ENCODE measurements at regions not wholly inside any gene's neighbourhood (a gene's known extent, or its start where the extent isn't known, plus 50 kb on each side); places are given as distances from the start of the nearest gene placed in this dataset.

DNA sequence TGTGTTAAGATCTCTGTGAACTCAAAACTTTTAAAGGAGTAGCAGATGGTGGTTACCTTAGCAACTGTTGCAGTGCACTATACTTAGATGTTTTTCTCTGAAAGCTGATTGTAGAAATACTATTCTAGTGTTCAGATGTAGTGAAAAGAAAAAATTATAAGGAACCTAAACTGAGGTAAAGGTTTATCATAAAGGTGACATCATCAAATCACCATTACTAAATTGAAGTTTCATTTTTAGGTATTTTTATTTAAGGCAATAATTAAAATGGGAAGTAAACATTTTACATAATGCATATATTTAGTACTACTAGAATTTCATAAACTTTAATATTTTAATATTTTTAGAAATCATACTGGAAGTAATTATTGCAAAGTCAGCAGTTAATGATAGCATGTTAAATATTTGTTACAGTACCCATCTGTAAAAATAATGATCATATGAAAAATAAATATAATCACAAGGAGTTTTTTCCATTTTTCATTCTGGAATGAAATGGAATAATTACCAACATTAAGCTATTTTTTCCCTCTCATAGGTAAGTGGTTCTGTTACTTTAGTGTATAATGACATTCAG lies 141.1 kb upstream of the NAV3 start:
- no peak for TF ChIP-seq CTCF (conservative IDR thresholded peaks at IDR 0.05)
- no peak for DNase-seq
- H3K4me3 Mint-ChIP-seq = no peak overlapping the region

DNA sequence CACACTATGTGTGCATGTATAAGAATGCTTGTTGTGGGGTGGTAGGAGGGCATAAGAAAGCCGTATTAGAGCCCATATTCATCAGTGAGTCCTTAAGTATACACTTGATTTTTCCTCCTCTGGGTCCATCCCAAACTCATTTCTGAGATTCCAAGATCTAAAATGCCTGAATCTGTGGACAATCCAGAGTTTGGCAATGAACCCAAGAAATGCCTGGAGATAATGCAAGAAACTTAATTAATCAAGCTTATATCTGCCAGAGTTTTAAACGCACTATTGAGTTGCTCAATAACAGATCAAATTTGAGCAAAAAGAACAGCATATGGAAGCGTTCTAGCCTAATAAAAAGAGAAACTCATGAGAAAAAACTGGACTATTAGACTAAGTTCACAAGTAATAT lies 143.4 kb upstream of the NAV3 start:
- H3K36me3 Mint-ChIP-seq (ENCODE audit: low read depth) = no peaks in the 10 kb centered on the region
- H3K9ac ChIP-seq (ENCODE audit: extremely low read depth, low read length, poor library complexity, severe bottlenecking) = no peak overlapping the region
- no peaks in the 10 kb centered on the region for H3K36me3 ChIP-seq (ENCODE audit: control insufficient read depth, insufficient read depth, low read length)
- H3K4me1 Mint-ChIP-seq = no peaks in the 10 kb centered on the region
- no peak overlapping the region for H3K27ac Mint-ChIP-seq
- H3K4me1 ChIP-seq (ENCODE audit: control insufficient read depth, insufficient read depth, low read length) = no peaks in the 10 kb centered on the region
- H3K4me3 Mint-ChIP-seq = no peak overlapping the region
- 87 to 94% methylated on average over 2 to 3 of the region's 3 CpGs for WGBS, 2 experiments (ENCODE audit: insufficient coverage in 1 of 2, insufficient read length in 1 of 2)
- H3K27ac ChIP-seq (ENCODE audit: low read depth, low read length) = no peak overlapping the region
- H3K9me3 ChIP-seq (ENCODE audit: control insufficient read depth, low read length) = no peaks in the 10 kb centered on the region
- H3K9me3 Mint-ChIP-seq = no peaks in the 10 kb centered on the region
- no peak for DNase-seq
- H3K27me3 Mint-ChIP-seq (ENCODE audit: insufficient read depth) = no peaks in the 10 kb centered on the region
- H3K4me3 ChIP-seq (ENCODE audit: low read length) = no peak overlapping the region
- no peak for TF ChIP-seq CTCF (conservative IDR thresholded peaks at IDR 0.05)
- H3K27me3 ChIP-seq (ENCODE audit: control insufficient read depth, insufficient read depth, low read length, poor library complexity, severe bottlenecking) = no peaks in the 10 kb centered on the region

More for the DNA sequence above, 141.1 kb upstream of the NAV3 start:
- Histone ChIP-seq H3K4me3 (ENCODE audit: low read length) (no peak overlapping the region), H3K27me3 (ENCODE audit: control insufficient read depth, insufficient read depth, low read length, poor library complexity, severe bottlenecking) (no peaks in the 10 kb centered on the region), H3K27ac (ENCODE audit: low read depth, low read length) (no peak overlapping the region), H3K36me3 (ENCODE audit: control insufficient read depth, insufficient read depth, low read length) (no peaks in the 10 kb centered on the region), H3K9ac (ENCODE audit: extremely low read depth, low read length, poor library complexity, severe bottlenecking) (no peak overlapping the region), H3K4me1 (ENCODE audit: control insufficient read depth, insufficient read depth, low read length) (no peaks in the 10 kb centered on the region), H3K9me3 (ENCODE audit: control insufficient read depth, low read length) (no peaks in the 10 kb centered on the region)
- Mint-ChIP-seq H3K4me1 (no peaks in the 10 kb centered on the region), H3K9me3 (no peaks in the 10 kb centered on the region), H3K27ac (no peak overlapping the region), H3K27me3 (ENCODE audit: insufficient read depth) (no peaks in the 10 kb centered on the region), H3K36me3 (ENCODE audit: low read depth) (no peaks in the 10 kb centered on the region)

GRCh38 chr12:77686760-77687159 lies 143.9 kb upstream of the NAV3 start:
- H3K4me3 Mint-ChIP-seq = no peak overlapping the region
- H3K27me3 Mint-ChIP-seq (ENCODE audit: insufficient read depth) = no peaks in the 10 kb centered on the region
- DNase-seq = no peak
- TF ChIP-seq CTCF (conservative IDR thresholded peaks at IDR 0.05) = peak; percentile 49
- no peaks in the 10 kb centered on the region for H3K36me3 Mint-ChIP-seq (ENCODE audit: low read depth)
- Histone ChIP-seq H3K9me3 (ENCODE audit: control insufficient read depth, low read length) (no peaks in the 10 kb centered on the region), H3K4me3 (ENCODE audit: low read length) (no peak overlapping the region), H3K27ac (ENCODE audit: low read depth, low read length) (no peak overlapping the region), H3K4me1 (ENCODE audit: control insufficient read depth, insufficient read depth, low read length) (no peaks in the 10 kb centered on the region), H3K36me3 (ENCODE audit: control insufficient read depth, insufficient read depth, low read length) (no peaks in the 10 kb centered on the region), H3K27me3 (ENCODE audit: control insufficient read depth, insufficient read depth, low read length, poor library complexity, severe bottlenecking) (no peaks in the 10 kb centered on the region), H3K9ac (ENCODE audit: extremely low read depth, low read length, poor library complexity, severe bottlenecking) (no peak overlapping the region)
- WGBS, 2 experiments (ENCODE audit: insufficient coverage in 1 of 2, insufficient read length in 1 of 2) = 80 to 82% methylated on average over 1 to 2 of the region's 2 CpGs
- H3K9me3 Mint-ChIP-seq = no peaks in the 10 kb centered on the region
- H3K27ac Mint-ChIP-seq = no peak overlapping the region
- no peaks in the 10 kb centered on the region for H3K4me1 Mint-ChIP-seq
